ENCODE measurements at regions not wholly inside any gene's neighbourhood (a gene's known extent, or its start where the extent isn't known, plus 50 kb on each side); places are given as distances from the start of the nearest gene placed in this dataset.

DNA sequence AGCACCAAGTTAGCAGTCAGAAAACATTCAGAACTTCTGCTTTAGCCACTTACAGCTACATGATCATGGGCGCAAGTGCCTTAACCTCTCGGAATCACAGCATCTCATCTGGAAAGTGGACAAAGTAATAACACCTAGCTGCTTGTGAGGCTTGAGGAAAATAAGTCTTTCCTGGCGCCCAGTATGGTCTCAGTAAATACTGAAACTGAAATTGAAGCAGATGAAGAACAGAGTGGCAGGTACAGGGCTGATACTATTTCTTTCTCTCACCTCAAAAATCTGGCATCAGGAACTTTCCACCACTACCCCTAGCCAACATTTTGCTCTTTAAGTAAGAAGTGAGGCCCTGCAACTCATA is 129.7 kb upstream of the FUT8 start:
- Histone ChIP-seq H3K4me3 (ENCODE audit: control insufficient read depth in 1 of 2, extremely low read depth in 1 of 2, low read length in 1 of 2) (peak overlapping the region in 1 of 2 donors; percentile 48), H3K4me1 (ENCODE audit: control insufficient read depth in 1 of 2, extremely low read depth in 1 of 2, insufficient read depth in 2 of 2, low read length in 2 of 2) (peaks cover 31 to 41% of the 10 kb centered on the region in 2 experiments), H3K27ac (ENCODE audit: low read length) (peak overlapping the region; percentile 64), H3K27me3 (replicated peaks in 1 of 2; ENCODE audit: control insufficient read depth in 2 of 2, extremely low read depth in 1 of 2, insufficient read depth in 2 of 2, low read length in 1 of 2) (no peaks in the 10 kb centered on the region), H3K36me3 (ENCODE audit: control insufficient read depth in 2 of 2, extremely low read depth in 1 of 2, insufficient read depth in 1 of 2, low read length in 1 of 2) (no peaks in the 10 kb centered on the region), H3K9me3 (no peaks in the 10 kb centered on the region)
- no peaks in the 10 kb centered on the region for H3K36me3 Mint-ChIP-seq
- CTCF ChIA-PET, result no interaction called here
- H3K27ac Mint-ChIP-seq, result peak overlapping the region; percentile 89 to 90
- peak overlapping the region; percentile 66 to 77 (median 70) for H3K4me3 Mint-ChIP-seq
- ATAC-seq (replicated peaks in 1 of 4) (no peak), DNase-seq (peak in 1 of 35 experiments; percentile 25)
- no peaks in the 10 kb centered on the region for H3K27me3 Mint-ChIP-seq
- POLR2A ChIA-PET, result no interaction called here
- H3K4me1 Mint-ChIP-seq, result peaks cover 42 to 45% (median 44%) of the 10 kb centered on the region in 3 donors
- H3K9me3 Mint-ChIP-seq, result no peaks in the 10 kb centered on the region
- no CpG with 5 or more reads among the region's 3 CpGs for WGBS (ENCODE audit: insufficient coverage)

DNA sequence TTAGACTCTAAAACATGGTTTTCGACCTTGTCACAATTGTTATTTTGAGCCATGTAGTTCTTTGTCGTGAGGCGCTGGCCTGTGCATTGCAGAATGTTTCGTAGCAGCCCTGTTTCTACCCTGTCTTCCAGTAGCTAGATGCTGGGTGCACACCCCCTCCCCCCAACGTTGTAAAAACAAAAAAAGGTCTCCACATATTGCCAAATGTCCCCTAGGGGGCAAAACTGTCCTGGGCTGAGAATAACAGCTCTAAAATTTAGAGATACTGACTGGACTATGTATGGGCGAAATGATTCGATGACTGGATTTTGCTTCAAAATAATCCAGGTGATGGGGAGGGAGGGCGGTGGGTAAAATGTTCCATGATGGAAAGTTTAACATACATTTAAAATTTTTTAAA is 126.1 kb upstream of the FUT8 start:
- no peaks in the 10 kb centered on the region for H3K27me3 ChIP-seq (replicated peaks in 1 of 2; ENCODE audit: control insufficient read depth in 2 of 2, extremely low read depth in 1 of 2, insufficient read depth in 2 of 2, low read length in 1 of 2)
- peak overlapping the region; percentile 98 to 99 for H3K27ac Mint-ChIP-seq

DNA sequence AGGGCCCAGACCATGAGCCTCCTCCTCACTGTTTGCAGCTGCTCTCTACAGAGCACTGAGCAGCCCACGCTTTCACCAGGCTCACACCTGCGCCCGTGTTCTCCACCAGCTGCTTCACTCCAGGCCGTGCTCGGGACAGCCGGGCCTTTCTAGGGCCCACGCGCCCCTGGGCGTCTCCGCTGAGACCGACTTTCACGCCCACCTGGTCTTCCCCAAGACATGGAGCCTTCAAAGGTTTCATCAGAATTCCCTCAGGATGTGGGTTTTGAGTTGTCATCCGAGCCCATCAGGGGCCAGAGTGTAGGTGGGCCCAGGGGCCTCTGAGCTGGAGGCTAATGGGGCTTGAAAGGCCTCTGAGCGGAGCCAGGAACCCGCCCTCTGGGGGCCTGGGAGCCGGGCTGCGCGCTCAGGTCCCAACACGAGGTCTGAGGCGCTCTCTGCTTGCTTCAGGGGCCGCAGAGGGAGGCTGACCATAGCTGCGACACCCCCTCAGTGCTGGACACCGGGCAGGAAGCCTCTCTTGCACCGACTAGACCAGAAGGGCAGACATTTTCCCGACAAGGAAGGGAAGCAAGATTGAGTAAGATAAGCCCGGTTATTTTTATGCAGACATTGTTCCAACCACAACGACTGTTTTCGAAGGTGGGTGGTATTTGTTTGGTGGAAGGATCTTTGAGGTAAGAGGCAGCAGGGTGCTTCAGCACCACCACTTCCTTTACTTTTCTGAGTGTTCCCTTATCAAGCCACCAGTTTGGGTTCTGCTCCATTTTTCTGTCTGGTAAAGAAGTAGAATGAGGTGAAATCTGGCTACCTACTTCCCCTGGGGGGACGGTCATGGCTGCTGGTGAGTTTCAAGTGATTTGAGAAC is 125.0 kb upstream of the FUT8 start:
- H3K9me3 ChIP-seq, result no peaks in the 10 kb centered on the region
- H3K4me1 Mint-ChIP-seq, result peaks cover 72 to 77% (median 76%) of the 10 kb centered on the region in 3 donors
- H3K27me3 Mint-ChIP-seq, result no peaks in the 10 kb centered on the region
- H3K9me3 Mint-ChIP-seq, result no peaks in the 10 kb centered on the region
- POLR2A ChIA-PET, result interaction anchor here in 1 of 2 donors (0.7 to 0.9 kb wide), 2 partner anchors 9 to 34 kb away, joined by 3 to 4 read pairs; no protein-coding TSS in a partner anchor
- ATAC-seq (replicated peaks in 1 of 4) (peak; percentile 85 to 92 (median 86)), DNase-seq (peak in 34 of 35 experiments; percentile 8 to 73 (median 36))
- H3K4me1 ChIP-seq (ENCODE audit: control insufficient read depth in 1 of 2, extremely low read depth in 1 of 2, insufficient read depth in 2 of 2, low read length in 2 of 2), result peaks cover 50 to 73% of the 10 kb centered on the region in 2 experiments
- H3K4me3 ChIP-seq (ENCODE audit: control insufficient read depth in 1 of 2, extremely low read depth in 1 of 2, low read length in 1 of 2), result peak overlapping the region; percentile 7 to 29
- H3K27ac Mint-ChIP-seq, result peak overlapping the region; percentile 98 to 99
- H3K36me3 Mint-ChIP-seq, result no peaks in the 10 kb centered on the region
- H3K36me3 ChIP-seq (ENCODE audit: control insufficient read depth in 2 of 2, extremely low read depth in 1 of 2, insufficient read depth in 1 of 2, low read length in 1 of 2), result no peaks in the 10 kb centered on the region
- peak overlapping the region; percentile 82 for H3K27ac ChIP-seq (ENCODE audit: low read length)
- H3K4me3 Mint-ChIP-seq, result peak overlapping the region; percentile 70 to 79 (median 74)
- no peaks in the 10 kb centered on the region for H3K27me3 ChIP-seq (replicated peaks in 1 of 2; ENCODE audit: control insufficient read depth in 2 of 2, extremely low read depth in 1 of 2, insufficient read depth in 2 of 2, low read length in 1 of 2)
- CTCF ChIA-PET, result interaction anchor here (0.6 to 1.6 kb wide), 5 partner anchors 124 to 484 kb away, joined by 3 to 5 read pairs (median 4); no protein-coding TSS in a partner anchor
- WGBS (ENCODE audit: insufficient coverage), result 8% methylated on average over 22 of the region's 29 CpGs

More for the DNA sequence above, 126.1 kb upstream of the FUT8 start:
- Mint-ChIP-seq H3K9me3 (no peaks in the 10 kb centered on the region), H3K4me1 (peaks cover 72 to 78% (median 77%) of the 10 kb centered on the region in 3 donors), H3K4me3 (no peak overlapping the region), H3K27me3 (no peaks in the 10 kb centered on the region), H3K36me3 (no peaks in the 10 kb centered on the region)
- Histone ChIP-seq H3K36me3 (ENCODE audit: control insufficient read depth in 2 of 2, extremely low read depth in 1 of 2, insufficient read depth in 1 of 2, low read length in 1 of 2) (no peaks in the 10 kb centered on the region), H3K4me3 (ENCODE audit: control insufficient read depth in 1 of 2, extremely low read depth in 1 of 2, low read length in 1 of 2) (no peak overlapping the region), H3K27ac (ENCODE audit: low read length) (no peak overlapping the region), H3K4me1 (ENCODE audit: control insufficient read depth in 1 of 2, extremely low read depth in 1 of 2, insufficient read depth in 2 of 2, low read length in 2 of 2) (peaks cover 53 to 71% of the 10 kb centered on the region in 2 experiments), H3K9me3 (no peaks in the 10 kb centered on the region)
- ChIA-PET CTCF (interaction anchor here in 1 of 2 donors (0.5 kb wide), 1 partner anchor 115 kb away, joined by 3 read pairs; no protein-coding TSS in a partner anchor), POLR2A (no interaction called here)
- peak in 2 of 35 experiments; percentile 19 to 47 for DNase-seq
- WGBS (ENCODE audit: insufficient coverage), result 100% methylated on average over 4 of the region's 8 CpGs
- no peak for ATAC-seq (replicated peaks in 1 of 4)

DNA sequence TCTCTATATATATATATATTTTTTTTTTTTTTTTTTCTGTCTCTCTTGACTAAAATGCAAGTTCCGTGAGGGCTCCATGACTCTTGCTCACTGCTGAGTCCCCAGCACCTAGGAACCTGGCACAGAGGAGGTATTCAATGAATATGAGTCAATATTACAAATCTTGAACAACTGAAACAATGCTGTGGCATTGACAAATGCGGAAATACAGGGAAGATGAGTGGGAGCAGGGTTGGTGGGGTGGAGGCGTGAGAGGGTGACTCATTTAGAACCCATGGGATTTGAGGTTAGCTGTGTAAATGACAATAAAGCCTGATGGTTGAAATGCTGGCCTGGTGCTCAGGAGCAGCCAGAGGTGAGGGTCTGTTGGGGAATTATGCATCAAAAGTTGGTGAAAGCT is 121.7 kb upstream of the FUT8 start:
- H3K27me3 ChIP-seq (replicated peaks in 1 of 2; ENCODE audit: control insufficient read depth in 2 of 2, extremely low read depth in 1 of 2, insufficient read depth in 2 of 2, low read length in 1 of 2), result no peaks in the 10 kb centered on the region
- H3K9me3 Mint-ChIP-seq, result no peaks in the 10 kb centered on the region
- peaks cover 59 to 66% (median 65%) of the 10 kb centered on the region in 3 donors for H3K4me1 Mint-ChIP-seq
- ChIA-PET POLR2A (no interaction called here), CTCF (no interaction called here)
- ATAC-seq (replicated peaks in 1 of 4), result no peak
- no peaks in the 10 kb centered on the region for H3K27me3 Mint-ChIP-seq
- H3K27ac ChIP-seq (ENCODE audit: low read length), result no peak overlapping the region
- no peaks in the 10 kb centered on the region for H3K36me3 Mint-ChIP-seq
- no peak for DNase-seq
- H3K4me1 ChIP-seq (ENCODE audit: control insufficient read depth in 1 of 2, extremely low read depth in 1 of 2, insufficient read depth in 2 of 2, low read length in 2 of 2), result peaks cover 38 to 57% of the 10 kb centered on the region in 2 experiments
- peak overlapping the region; percentile 67 to 86 for H3K27ac Mint-ChIP-seq
- peak overlapping the region in 1 of 3 donors; percentile 49 for H3K4me3 Mint-ChIP-seq
- H3K9me3 ChIP-seq, result no peaks in the 10 kb centered on the region
- WGBS (ENCODE audit: insufficient coverage), result 55% methylated on average over 2 of the region's 3 CpGs
- H3K36me3 ChIP-seq (ENCODE audit: control insufficient read depth in 2 of 2, extremely low read depth in 1 of 2, insufficient read depth in 1 of 2, low read length in 1 of 2), result no peaks in the 10 kb centered on the region
- H3K4me3 ChIP-seq (ENCODE audit: control insufficient read depth in 1 of 2, extremely low read depth in 1 of 2, low read length in 1 of 2), result no peak overlapping the region

DNA sequence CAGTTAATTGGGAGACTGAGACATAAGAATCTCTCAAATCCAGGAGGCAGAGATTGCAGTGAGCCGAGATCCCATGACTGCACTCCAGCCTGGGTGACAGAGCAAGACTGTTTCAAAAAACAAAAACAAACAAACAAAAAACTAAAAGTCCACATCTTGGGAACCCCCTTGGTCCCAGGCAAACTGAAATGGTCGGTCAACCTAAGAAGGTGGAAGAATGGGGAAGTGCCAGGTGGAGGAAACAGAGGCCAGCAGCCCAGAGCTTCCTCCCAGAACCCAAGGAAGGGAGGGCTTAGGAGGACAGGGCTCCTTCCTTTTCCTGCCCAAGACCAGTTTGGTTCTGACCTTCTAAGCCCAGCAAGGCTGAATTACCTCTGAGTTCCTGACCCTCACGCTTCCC is 121.0 kb upstream of the FUT8 start:
- Histone ChIP-seq H3K27ac (ENCODE audit: low read length) (peak overlapping the region; percentile 3), H3K27me3 (replicated peaks in 1 of 2; ENCODE audit: control insufficient read depth in 2 of 2, extremely low read depth in 1 of 2, insufficient read depth in 2 of 2, low read length in 1 of 2) (no peaks in the 10 kb centered on the region), H3K4me3 (ENCODE audit: control insufficient read depth in 1 of 2, extremely low read depth in 1 of 2, low read length in 1 of 2) (no peak overlapping the region), H3K36me3 (ENCODE audit: control insufficient read depth in 2 of 2, extremely low read depth in 1 of 2, insufficient read depth in 1 of 2, low read length in 1 of 2) (no peaks in the 10 kb centered on the region), H3K4me1 (ENCODE audit: control insufficient read depth in 1 of 2, extremely low read depth in 1 of 2, insufficient read depth in 2 of 2, low read length in 2 of 2) (peaks cover 38 to 54% of the 10 kb centered on the region in 2 experiments), H3K9me3 (no peaks in the 10 kb centered on the region)
- ChIA-PET POLR2A (no interaction called here), CTCF (no interaction called here)
- ATAC-seq (replicated peaks in 1 of 4), result no peak
- Mint-ChIP-seq H3K4me1 (peaks cover 56 to 67% (median 64%) of the 10 kb centered on the region in 3 donors), H3K27me3 (no peaks in the 10 kb centered on the region), H3K27ac (peak overlapping the region; percentile 79 to 86), H3K36me3 (no peaks in the 10 kb centered on the region), H3K9me3 (no peaks in the 10 kb centered on the region), H3K4me3 (peak overlapping the region in 1 of 3 donors; percentile 49)
- 60% methylated on average over 1 of the region's 3 CpGs for WGBS (ENCODE audit: insufficient coverage)
- DNase-seq, result no peak

DNA sequence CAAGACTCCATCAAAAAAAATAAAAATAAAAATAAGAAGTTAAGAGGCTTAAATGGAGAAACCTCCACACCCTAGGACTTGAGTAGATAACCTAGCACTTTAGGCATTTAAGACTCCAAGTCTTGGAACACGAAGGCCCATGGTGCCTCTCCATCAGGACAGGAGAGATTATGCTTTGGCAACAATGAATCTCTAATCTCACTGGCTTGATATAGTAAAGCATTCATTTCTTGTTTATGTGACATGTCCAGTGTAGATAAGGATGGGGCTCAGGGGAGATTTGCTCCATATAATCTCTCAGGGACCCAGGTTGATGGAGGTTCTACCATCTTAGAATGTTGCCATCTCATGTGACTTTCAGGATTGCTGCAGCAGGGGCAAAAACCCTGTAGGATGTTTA is 117.7 kb upstream of the FUT8 start:
- no peaks in the 10 kb centered on the region for H3K27me3 ChIP-seq (replicated peaks in 1 of 2; ENCODE audit: control insufficient read depth in 2 of 2, extremely low read depth in 1 of 2, insufficient read depth in 2 of 2, low read length in 1 of 2)
- no peak overlapping the region for H3K4me3 Mint-ChIP-seq
- ATAC-seq (replicated peaks in 1 of 4), result no peak
- no peak overlapping the region for H3K27ac ChIP-seq (ENCODE audit: low read length)
- no peaks in the 10 kb centered on the region for H3K9me3 ChIP-seq
- no peaks in the 10 kb centered on the region for H3K36me3 ChIP-seq (ENCODE audit: control insufficient read depth in 2 of 2, extremely low read depth in 1 of 2, insufficient read depth in 1 of 2, low read length in 1 of 2)
- no peak overlapping the region for H3K4me3 ChIP-seq (ENCODE audit: control insufficient read depth in 1 of 2, extremely low read depth in 1 of 2, low read length in 1 of 2)
- peaks cover 10 to 30% of the 10 kb centered on the region in 2 experiments for H3K4me1 ChIP-seq (ENCODE audit: control insufficient read depth in 1 of 2, extremely low read depth in 1 of 2, insufficient read depth in 2 of 2, low read length in 2 of 2)
- no peak for DNase-seq
- no peak overlapping the region for H3K27ac Mint-ChIP-seq
- H3K4me1 Mint-ChIP-seq, result peaks cover 34 to 50% (median 47%) of the 10 kb centered on the region in 3 donors
- CTCF ChIA-PET, result no interaction called here
- H3K27me3 Mint-ChIP-seq, result no peaks in the 10 kb centered on the region
- 100% methylated on average over 1 of the region's 1 CpG for WGBS (ENCODE audit: insufficient coverage)
- H3K9me3 Mint-ChIP-seq, result no peaks in the 10 kb centered on the region
- POLR2A ChIA-PET, result no interaction called here
- H3K36me3 Mint-ChIP-seq, result no peaks in the 10 kb centered on the region
